ENCODE measurements at regions not wholly inside any gene's neighbourhood (a gene's known extent, or its start where the extent isn't known, plus 50 kb on each side); places are given as distances from the start of the nearest gene placed in this dataset.

DNA sequence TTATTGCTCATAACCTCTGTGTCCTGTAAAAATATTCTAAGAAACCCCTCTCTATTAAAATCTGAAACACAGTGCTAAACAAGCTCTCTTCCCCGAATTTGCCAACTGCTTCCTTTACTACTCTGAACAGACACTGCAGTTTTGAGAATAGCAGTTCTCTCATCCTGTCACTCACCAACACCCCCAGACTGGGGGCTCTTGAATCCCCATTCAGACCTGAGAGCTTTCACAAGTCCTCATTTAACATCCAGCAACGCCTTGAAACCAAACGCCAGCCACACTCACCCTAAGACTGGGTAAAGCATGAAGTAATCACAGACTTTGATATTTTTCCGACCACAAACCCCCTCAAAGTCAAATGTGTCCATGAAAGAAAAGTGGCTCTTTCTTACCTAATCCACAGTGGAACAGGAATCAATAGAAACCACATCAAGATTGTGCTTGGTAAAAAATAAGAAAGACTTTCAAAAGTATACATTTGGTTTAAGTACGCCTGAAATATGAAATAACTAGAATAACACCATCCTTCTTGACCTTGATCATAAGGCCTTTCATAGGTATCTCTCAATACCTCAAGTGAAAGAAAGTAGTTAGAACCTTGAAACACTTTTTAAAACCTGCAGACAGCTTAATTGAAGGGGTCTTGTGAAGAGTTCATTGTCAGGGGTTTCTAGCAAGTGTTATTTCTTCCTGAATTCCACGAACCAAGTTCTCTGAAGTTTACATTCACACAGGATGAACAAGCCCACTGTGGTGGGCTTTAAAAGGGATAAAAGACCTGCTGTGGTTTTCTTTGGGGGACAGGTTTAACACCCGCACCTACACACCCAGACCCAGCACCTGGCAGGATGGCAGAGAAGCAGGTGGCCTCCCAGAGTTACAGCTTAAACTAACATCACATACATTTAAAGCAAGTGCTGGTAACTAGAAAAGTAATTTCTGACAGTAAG lies 412.6 kb downstream of the MLLT3 start:
- H3K4me3 ChIP-seq (ENCODE audit: control insufficient read depth, low read depth, low read length) = no peak overlapping the region
- no peak for DNase-seq (ENCODE audit: low read depth)
- TF ChIP-seq, protein P1, sequence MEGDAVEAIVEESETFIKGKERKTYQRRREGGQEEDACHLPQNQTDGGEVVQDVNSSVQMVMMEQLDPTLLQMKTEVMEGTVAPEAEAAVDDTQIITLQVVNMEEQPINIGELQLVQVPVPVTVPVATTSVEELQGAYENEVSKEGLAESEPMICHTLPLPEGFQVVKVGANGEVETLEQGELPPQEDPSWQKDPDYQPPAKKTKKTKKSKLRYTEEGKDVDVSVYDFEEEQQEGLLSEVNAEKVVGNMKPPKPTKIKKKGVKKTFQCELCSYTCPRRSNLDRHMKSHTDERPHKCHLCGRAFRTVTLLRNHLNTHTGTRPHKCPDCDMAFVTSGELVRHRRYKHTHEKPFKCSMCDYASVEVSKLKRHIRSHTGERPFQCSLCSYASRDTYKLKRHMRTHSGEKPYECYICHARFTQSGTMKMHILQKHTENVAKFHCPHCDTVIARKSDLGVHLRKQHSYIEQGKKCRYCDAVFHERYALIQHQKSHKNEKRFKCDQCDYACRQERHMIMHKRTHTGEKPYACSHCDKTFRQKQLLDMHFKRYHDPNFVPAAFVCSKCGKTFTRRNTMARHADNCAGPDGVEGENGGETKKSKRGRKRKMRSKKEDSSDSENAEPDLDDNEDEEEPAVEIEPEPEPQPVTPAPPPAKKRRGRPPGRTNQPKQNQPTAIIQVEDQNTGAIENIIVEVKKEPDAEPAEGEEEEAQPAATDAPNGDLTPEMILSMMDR (IDR thresholded peaks at IDR 0.05; ENCODE audit: control insufficient read depth, insufficient read depth, low read depth, low read length, missing control alignments) = no peak

DNA sequence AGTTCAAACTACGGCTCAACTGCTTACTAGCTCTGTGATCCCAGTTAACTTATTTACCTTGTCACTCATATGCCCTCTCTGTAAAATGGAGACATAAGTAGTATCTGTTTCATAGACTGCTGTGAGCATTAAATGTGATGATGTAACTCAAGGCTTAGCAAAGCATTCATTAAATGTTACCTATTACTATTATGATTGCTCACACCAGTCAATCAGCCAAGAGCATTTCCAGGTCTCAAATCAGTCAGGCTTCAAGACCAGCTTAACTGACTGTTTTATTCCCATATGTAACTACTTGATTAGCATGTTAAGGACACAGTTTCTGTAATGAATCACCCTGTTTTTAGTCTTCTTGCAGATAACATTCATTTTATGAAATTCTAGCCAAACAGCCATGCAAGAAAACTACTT lies 413.3 kb downstream of the MLLT3 start:
- DNase-seq (ENCODE audit: low read depth) = no peak
- TF ChIP-seq, protein P1 (IDR thresholded peaks at IDR 0.05; ENCODE audit: control insufficient read depth, insufficient read depth, low read depth, low read length, missing control alignments) = no peak
- H3K4me3 ChIP-seq (ENCODE audit: control insufficient read depth, low read depth, low read length) = no peak overlapping the region

DNA sequence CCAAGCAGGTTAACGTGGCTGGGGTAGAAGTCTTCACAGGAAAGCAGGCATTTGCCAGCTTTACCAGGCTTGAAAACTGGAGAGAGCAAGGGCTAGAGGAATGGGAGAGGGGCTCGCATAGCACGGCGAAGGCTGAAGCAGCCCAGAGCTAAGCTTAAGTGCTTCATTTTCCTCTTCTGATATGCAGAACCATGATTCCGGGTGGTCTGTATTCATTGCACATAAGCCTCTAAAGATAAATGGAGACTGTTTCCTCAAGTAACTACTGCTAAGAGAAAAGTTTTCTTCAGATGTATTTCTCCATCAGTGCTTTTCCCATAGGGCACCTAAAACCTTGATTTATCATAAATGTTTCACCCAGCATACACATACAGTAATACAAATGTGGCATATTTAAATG lies 414.1 kb downstream of the MLLT3 start:
- DNase-seq (ENCODE audit: low read depth) = no peak
- H3K4me3 ChIP-seq (ENCODE audit: control insufficient read depth, low read depth, low read length) = no peak overlapping the region
- TF ChIP-seq, protein P1 (IDR thresholded peaks at IDR 0.05; ENCODE audit: control insufficient read depth, insufficient read depth, low read depth, low read length, missing control alignments) = no peak

DNA sequence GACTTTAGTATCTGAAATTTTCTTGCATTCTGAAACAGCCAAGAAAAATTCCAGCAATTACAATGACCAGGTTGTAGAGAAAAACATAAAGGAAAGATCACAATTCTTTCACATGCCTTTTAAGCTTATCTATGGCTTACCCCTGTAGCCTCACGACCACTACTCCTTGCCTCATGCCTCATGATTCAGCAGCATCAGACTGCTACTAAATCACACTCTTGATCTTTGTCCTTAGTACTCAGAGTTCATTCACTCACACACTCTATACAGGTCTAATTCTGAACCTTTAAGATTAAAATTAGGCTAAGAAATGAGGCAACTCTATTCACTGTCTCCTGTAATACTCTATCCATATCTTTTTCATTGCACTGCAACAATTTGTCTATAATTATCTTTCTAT lies 415.1 kb downstream of the MLLT3 start:
- TF ChIP-seq, protein P1 (IDR thresholded peaks at IDR 0.05; ENCODE audit: control insufficient read depth, insufficient read depth, low read depth, low read length, missing control alignments) = no peak
- no peak for DNase-seq (ENCODE audit: low read depth)
- no peak overlapping the region for H3K4me3 ChIP-seq (ENCODE audit: control insufficient read depth, low read depth, low read length)

DNA sequence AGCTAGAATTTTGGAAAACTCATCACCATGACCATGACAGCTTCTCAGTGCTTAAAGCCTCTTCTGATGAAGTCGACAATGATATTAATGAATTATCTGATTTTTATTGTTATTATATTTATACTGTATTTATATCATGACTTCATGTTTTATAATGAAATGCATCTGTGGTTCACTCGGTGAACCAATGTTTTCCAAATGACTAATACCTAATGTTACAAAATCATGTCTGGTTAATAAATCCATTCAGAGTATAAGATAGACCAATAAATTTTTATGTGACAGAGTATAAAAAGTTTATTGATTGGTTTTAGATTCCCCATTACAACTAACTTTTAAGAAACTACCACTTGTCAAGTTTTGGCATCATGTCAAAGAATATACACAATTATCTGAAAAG lies 416.5 kb downstream of the MLLT3 start:
- peak; percentile 8 for DNase-seq (ENCODE audit: low read depth)
- TF ChIP-seq, protein P1 (IDR thresholded peaks at IDR 0.05; ENCODE audit: control insufficient read depth, insufficient read depth, low read depth, low read length, missing control alignments) = no peak
- H3K4me3 ChIP-seq (ENCODE audit: control insufficient read depth, low read depth, low read length) = no peak overlapping the region

DNA sequence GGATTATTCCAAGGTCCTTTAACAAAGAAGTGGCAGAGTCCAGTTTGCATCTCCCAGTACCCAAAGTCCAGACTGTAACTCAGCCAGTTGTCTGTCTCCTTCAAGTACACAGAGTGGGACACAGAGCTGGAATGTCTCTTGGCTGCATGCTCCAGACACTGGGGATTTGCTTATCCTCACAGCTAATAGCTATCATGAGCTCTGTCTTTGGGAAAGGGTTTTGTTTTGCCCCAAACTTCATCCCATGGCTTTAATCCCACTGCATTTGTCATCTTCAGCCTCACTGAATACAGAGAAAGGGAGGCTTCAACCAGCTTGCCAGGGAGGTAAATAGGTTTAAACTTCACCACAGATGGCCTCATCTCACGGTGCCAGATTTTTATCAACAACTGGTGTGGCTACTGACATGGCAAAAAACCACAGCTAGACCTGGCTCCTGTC lies 412.2 kb upstream of the SLC24A2 start:
- no peak overlapping the region for H3K4me3 ChIP-seq (ENCODE audit: control insufficient read depth, low read depth, low read length)
- TF ChIP-seq, protein P1 (IDR thresholded peaks at IDR 0.05; ENCODE audit: control insufficient read depth, insufficient read depth, low read depth, low read length, missing control alignments) = no peak
- no peak for DNase-seq (ENCODE audit: low read depth)

All from AG09309 (cell line).